ENCODE measurements at regions not wholly inside any gene's neighbourhood (a gene's known extent, or its start where the extent isn't known, plus 50 kb on each side); places are given as distances from the start of the nearest gene placed in this dataset.
"Not testable (repeated sequence)": the region's sequence is repeated elsewhere in the genome, so short reads cannot be mapped to it uniquely, and the experiment has no call there.

DNA sequence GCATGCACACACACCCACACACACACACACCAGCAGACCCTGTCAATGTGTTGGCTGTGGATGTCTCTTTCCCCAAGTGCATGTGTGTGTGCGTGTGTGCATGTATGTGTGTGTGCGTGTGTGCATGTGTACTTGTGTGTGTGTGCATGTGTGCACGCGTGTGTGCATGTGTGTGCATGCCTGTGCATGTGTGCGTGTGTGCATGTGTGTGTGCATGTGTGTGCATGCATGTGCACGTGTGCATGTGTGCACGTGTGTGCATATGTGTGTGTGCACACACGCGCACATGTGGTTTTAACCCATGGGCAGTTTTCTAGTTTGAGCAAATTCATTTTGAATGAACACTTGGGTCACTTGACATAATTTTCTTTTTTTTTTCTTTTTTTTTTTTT lies 268.8 kb upstream of the IRX1 start:
- intact Hi-C loops (cut with DNase I) = no loop called here
- Histone ChIP-seq H3K36me3 (no peaks in the 10 kb centered on the region), H3K4me1 (replicated peaks) (peaks cover 6% of the 10 kb centered on the region)

DNA sequence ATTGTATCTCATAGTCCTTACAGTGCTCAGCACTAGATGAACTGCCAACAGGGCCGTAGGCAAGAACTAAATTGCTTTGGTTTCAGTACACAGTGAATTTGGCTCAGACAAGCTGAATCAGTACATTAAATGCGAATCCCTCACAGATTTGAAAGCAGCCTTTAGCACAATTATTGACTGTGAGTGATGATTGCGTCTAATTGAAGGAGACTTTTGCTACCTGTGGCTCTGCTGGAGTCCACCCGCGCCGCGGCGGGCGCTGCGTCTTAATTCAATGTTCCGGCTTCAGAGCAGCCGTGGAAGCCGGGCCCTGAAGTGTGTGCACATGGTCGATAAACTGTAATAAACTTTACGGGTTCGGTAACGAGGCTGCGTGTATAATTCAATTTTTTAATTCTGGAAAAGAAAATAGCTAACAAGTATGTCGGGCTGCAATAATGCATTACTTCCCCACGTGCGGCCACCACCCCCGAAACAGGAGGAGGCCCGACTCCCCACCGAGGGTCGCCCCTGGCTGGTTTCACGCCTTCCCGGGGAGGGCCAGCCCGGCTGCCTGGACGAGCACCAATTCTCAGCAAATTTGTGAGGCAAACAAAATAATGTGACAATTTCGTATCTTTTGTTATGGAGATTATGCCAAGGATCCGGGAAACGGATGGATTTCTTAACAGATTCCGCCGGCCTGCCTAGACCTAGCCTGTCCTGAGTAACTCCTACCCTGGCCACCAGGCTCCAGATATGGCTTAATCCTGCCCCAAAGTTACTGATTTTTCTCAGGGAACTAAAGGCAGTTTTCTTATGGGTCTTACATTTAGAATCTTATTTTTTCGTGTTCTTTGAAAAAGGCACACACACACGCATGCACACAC lies 269.4 kb upstream of the IRX1 start:
- TF ChIP-seq POLR2A (IDR thresholded peaks at IDR 0.05) = no peak
- TF ChIP-seq POLR2AphosphoS5 (IDR thresholded peaks at IDR 0.05) = no peak
- TF ChIP-seq, protein P1, sequence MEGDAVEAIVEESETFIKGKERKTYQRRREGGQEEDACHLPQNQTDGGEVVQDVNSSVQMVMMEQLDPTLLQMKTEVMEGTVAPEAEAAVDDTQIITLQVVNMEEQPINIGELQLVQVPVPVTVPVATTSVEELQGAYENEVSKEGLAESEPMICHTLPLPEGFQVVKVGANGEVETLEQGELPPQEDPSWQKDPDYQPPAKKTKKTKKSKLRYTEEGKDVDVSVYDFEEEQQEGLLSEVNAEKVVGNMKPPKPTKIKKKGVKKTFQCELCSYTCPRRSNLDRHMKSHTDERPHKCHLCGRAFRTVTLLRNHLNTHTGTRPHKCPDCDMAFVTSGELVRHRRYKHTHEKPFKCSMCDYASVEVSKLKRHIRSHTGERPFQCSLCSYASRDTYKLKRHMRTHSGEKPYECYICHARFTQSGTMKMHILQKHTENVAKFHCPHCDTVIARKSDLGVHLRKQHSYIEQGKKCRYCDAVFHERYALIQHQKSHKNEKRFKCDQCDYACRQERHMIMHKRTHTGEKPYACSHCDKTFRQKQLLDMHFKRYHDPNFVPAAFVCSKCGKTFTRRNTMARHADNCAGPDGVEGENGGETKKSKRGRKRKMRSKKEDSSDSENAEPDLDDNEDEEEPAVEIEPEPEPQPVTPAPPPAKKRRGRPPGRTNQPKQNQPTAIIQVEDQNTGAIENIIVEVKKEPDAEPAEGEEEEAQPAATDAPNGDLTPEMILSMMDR (IDR thresholded peaks at IDR 0.05) = no peak
- Histone ChIP-seq H3K27ac (peak overlapping the region in 1 of 2 donors; percentile 46), H3K4me3 (no peak overlapping the region), H3K27me3 (replicated peaks; ENCODE audit: insufficient read depth) (no peaks in the 10 kb centered on the region), H3K36me3 (no peaks in the 10 kb centered on the region), H3K4me1 (replicated peaks) (peaks cover 6% of the 10 kb centered on the region), H3K9me3 (no peaks in the 10 kb centered on the region)
- intact Hi-C loops (cut with DNase I) = no loop called here
- peak; percentile 20 for DNase-seq (ENCODE audit: low spot score)
- 45% methylated on average over 36 of the region's 36 CpGs for WGBS

More for the DNA sequence above, 268.8 kb upstream of the IRX1 start:
- DNase-seq (ENCODE audit: low spot score) = no peak
- Histone ChIP-seq H3K4me3 (no peak overlapping the region), H3K27ac (no peak overlapping the region), H3K27me3 (replicated peaks; ENCODE audit: insufficient read depth) (no peaks in the 10 kb centered on the region), H3K9me3 (no peaks in the 10 kb centered on the region)
- TF ChIP-seq, protein P1 (IDR thresholded peaks at IDR 0.05) = no peak
- no peak for TF ChIP-seq POLR2AphosphoS5 (IDR thresholded peaks at IDR 0.05)
- TF ChIP-seq POLR2A (IDR thresholded peaks at IDR 0.05) = no peak
- 84% methylated on average over 9 of the region's 9 CpGs for WGBS

DNA sequence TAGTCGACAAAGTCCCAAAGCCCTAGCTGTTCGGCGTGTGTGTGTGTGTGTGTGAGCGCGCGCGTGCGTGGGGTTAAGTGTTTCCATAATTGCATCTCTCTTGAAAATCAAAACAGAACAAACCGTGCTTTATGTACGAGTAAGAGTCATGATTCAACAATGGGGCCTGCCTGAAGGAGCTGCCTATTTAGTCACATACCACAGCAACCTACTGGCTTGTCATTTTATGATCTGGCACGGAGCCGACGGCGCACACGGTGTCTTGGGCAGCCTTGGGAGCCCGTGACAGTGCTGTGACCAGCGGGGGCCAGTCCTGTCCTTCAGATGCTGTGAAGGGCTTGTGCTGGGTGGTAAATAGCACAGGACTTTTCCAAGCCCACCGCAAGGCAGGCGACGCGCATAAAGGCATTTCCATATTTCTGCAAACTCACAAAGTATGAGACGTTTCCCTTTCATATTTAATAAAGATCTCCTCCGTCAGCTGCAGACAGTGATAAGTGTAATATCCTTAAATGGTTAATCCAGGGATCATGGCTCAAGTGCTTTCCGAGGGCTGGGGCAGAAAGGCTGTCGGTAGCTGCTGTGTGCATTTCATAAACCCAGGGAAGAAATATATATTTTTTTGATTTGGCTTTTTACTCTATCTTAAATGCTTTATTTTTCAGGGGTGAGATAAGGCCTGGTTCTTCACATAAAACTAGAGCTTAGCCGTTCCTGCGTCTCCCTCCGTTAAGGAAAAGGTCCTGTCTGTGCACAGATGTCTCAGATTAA lies 270.2 kb upstream of the IRX1 start:
- Histone ChIP-seq H3K27me3 (replicated peaks; ENCODE audit: insufficient read depth) (no peaks in the 10 kb centered on the region), H3K4me3 (no peak overlapping the region), H3K4me1 (replicated peaks) (peaks cover 6% of the 10 kb centered on the region), H3K9me3 (no peaks in the 10 kb centered on the region), H3K36me3 (no peaks in the 10 kb centered on the region), H3K27ac (peak overlapping the region; percentile 46 to 48)
- 22% methylated on average over 28 of the region's 28 CpGs for WGBS
- TF ChIP-seq, protein P1 (IDR thresholded peaks at IDR 0.05) = no peak
- TF ChIP-seq POLR2AphosphoS5 (IDR thresholded peaks at IDR 0.05) = peak; percentile 80
- intact Hi-C loops (cut with DNase I) = no loop called here
- DNase-seq (ENCODE audit: low spot score) = peak; percentile 84

DNA sequence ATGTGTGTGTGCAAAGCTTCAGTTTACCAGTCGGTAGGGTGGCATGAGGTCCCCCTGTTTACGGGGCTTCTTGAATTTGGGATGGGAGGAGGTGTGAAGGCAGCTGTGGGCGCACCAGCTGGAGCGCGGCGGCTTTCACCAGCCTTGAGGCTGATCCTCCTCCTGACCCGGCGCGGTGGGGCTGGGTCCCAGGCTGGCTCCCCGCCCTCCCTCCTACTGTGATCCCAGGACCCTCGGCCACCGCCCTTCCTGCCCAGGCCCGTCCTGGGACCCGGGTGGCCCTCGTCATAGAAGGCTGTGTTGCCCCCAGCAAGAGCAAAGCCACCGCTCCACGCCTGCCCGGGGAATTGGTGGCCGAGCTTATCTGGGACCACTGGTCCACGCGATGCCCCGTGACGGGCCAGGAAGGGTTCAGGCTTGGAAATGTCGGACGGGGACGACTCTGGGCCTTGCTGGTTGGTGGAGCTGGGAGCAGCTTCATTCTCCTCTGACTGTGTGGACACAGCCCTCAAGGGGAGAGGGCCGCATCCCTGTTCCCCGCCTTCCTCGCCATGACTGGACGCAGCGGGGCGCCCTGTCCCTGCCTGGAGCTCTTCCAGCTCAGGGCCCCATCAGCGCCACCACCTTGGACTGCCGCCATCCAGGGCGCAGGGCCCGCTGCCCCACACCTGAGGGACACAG lies 271.1 kb upstream of the IRX1 start:
- TF ChIP-seq, protein P1 (IDR thresholded peaks at IDR 0.05) = no peak
- TF ChIP-seq POLR2AphosphoS5 (IDR thresholded peaks at IDR 0.05) (no peak), POLR2A (IDR thresholded peaks at IDR 0.05) (no peak)
- Histone ChIP-seq H3K4me1 (replicated peaks) (peaks cover 6% of the 10 kb centered on the region), H3K4me3 (no peak overlapping the region), H3K27ac (peak overlapping the region; percentile 46 to 48), H3K27me3 (replicated peaks; ENCODE audit: insufficient read depth) (no peaks in the 10 kb centered on the region), H3K36me3 (no peaks in the 10 kb centered on the region), H3K9me3 (no peaks in the 10 kb centered on the region)
- DNase-seq (ENCODE audit: low spot score) = no peak
- 86% methylated on average over 31 of the region's 36 CpGs for WGBS
- intact Hi-C loops (cut with DNase I) = no loop called here

DNA sequence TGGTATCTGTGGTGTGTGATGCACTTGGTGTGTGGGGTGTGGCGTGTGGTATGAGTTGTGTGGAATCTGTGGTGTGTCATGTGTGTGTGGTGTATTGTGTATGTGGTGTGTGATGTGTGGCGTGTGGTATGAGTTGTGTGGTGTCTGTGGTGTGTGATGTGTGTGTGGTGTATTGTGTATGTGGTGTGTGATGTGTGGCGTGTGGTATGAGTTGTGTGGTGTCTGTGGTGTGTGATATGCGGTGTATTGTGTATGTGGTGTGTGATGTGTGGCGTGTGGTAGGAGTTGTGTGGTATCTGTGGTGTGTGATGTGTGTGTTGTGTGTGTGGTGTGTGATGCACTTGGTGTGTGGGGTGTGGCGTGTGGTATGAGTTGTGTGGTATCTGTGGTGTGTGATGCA lies 271.7 kb upstream of the IRX1 start:
- intact Hi-C loops (cut with DNase I); H3K4me1 ChIP-seq (replicated peaks); H3K4me3 ChIP-seq; DNase-seq (ENCODE audit: low spot score); H3K27ac ChIP-seq; H3K9me3 ChIP-seq; H3K27me3 ChIP-seq (replicated peaks; ENCODE audit: insufficient read depth); H3K36me3 ChIP-seq: not testable (repeated sequence)
- WGBS = 91% methylated on average over 6 of the region's 6 CpGs
